ENCODE measurements at regions not wholly inside any gene's neighbourhood (a gene's known extent, or its start where the extent isn't known, plus 50 kb on each side); places are given as distances from the start of the nearest gene placed in this dataset.
"Not testable (repeated sequence)": the region's sequence is repeated elsewhere in the genome, so short reads cannot be mapped to it uniquely, and the experiment has no call there.

- no peak for DNase-seq
Measured at GRCh38 chr2:154507186-154507585, 191.3 kb upstream of the KCNJ3 start.

DNA sequence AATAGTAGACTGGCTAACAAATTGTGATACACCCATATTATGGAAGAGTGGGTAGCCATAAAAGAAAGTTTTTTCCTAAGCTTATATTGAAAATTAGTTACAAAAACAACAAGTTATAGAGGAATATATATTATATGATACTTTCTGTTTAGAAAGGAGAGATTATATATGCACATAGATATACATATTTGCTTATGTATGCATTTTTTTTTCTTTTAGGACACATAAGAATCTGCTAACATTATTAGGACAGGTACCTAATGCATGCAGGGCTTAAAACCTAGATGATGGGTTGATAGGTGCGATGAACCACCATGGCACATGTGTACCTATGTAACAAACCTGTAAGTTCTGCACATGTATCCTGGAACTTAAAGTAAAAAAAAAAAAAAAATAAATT, 179.6 kb upstream of the KCNJ3 start:
- no peak for DNase-seq

DNA sequence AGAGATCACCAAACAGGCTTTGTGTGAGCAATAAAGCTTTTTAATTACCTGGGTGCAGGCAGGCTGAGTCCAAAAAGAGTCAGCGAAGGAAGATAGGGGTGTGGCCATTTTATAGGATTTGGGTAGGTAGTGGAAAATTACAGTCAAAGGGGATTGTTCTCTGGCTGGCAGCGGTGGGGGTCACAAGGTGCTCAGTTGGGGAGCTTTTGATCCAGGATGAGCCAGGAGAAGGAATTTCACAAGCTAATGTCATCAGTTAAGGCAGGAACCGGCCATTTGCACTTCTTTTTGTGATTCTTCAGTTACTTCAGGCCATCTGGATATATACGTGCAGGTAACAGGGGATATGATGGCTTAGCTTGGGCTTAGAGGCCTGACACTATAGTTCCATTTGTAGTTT, 177.5 kb upstream of the KCNJ3 start:
- not testable (repeated sequence) for DNase-seq

DNA sequence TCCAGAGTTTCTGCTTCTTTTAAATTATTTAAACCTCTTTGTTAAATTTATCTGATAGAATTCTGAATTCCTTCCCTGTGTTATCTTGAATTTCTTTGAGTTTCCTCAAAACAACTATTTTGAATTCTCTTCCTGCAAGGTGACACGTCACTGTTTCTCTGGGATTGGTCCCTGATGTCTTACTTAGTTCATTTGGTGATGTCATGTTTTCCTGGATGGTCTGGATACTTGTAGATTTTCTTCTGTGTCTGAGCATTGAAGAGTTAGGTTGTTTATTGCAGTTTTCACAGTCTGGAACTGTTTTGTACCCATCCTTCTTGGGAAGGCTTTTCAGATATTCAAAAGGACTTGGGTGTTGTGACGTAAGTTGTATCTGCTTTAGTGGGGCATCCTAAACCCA, 172.3 kb upstream of the KCNJ3 start:
- no peak for DNase-seq

- no peak for DNase-seq
Measured at GRCh38 chr2:154527962-154528361, 170.5 kb upstream of the KCNJ3 start.

- DNase-seq: no peak
Measured at GRCh38 chr2:154532004-154532403, 166.5 kb upstream of the KCNJ3 start.

DNA sequence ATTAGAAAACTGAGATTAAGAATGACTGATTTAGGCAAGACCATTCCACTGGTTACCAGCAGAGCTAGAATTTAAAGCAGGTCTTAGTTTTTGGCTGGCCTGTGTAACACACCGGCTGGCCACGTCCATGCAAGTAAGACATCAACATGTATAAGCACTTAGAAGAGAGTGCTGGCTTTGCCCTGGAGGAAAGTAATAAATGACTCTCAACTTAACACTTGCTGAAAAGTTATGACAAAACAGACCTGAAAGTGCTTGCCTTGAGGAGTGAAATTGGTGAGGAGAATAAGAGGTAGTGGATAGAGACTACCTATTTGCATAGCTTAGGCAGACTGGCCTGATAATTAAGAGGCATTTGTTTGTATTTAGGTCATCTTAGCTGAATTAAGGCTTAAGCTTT, 165.7 kb upstream of the KCNJ3 start:
- DNase-seq: no peak

GRCh38 chr2:154533300-154533940, 165.1 kb upstream of the KCNJ3 start:
- no peak for DNase-seq

DNA sequence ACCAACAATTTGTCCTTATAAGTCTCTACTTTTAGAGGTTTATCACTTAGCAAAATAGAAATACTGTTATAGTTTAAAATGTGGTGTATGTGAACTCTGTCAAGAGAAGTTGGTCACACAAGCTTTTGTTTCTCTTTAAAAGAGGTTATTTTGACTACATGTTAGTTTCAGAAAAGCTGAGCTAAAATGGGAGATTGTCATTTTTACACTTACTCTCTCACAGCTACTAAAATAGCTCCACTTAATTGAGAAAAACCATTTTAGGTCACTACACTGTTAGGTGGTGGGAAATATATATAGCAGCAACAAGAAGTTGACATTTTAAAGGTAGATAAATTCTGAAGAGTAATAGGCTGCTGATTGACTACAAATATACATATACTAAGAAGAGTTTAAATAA, 161.5 kb upstream of the KCNJ3 start:
- DNase-seq: no peak

DNA sequence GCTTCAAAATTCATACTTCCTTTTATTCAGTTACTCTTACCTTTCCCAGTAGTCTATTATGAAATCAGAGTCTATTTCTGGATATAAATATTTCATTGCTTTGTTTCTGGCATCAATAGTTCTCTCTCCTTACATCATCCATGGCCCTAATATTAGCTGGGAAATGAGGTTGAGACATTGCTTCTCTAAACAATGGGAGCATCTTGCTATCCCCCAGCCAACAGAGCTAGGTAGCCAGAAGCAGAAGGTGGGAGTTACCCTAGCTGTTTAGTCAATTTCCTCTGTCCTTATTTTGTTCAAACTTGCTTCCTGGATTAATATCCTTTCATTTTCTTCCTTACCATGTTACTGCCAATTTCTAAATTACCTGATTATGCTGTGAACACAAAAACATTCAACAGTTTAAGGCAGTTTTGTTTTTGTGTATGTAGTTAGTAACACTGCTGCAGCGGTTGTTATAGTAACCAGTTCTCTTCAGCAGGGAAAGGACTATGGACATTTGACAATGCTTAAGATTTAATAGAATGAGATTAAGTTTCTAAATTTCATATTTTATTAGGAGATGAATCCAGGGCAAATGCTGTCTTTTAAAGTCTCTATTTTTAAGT, 160.5 kb upstream of the KCNJ3 start:
- no peak for DNase-seq

DNA sequence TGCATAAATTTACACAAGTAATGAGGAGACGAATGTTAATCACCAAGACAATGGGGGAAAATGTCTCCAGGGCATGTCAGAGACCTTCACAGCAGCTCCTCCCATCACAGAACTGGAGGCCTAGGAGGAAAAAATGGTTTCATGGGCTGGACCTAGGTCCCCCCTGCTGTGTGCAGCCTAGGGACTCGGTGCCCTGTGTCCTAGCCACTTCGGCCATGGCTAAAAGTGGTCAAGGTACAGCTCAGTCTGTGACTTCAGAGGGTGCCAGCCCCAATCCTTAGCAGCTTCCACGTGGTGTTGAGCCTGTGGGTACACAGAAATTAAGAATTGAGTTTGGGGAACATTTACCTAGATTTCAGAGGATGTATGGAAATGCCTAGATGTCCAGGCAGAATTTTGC, 152.2 kb upstream of the KCNJ3 start:
- DNase-seq: no peak

GRCh38 chr2:154549869-154550268, 148.6 kb upstream of the KCNJ3 start:
- DNase-seq: no peak

GRCh38 chr2:154551649-154552048, 146.8 kb upstream of the KCNJ3 start:
- no peak for DNase-seq

GRCh38 chr2:154554046-154554445, 144.4 kb upstream of the KCNJ3 start:
- no peak for DNase-seq

- DNase-seq: no peak
Measured at GRCh38 chr2:154555710-154556109, 142.8 kb upstream of the KCNJ3 start.

GRCh38 chr2:154556146-154556545, 142.3 kb upstream of the KCNJ3 start:
- no peak for DNase-seq

DNA sequence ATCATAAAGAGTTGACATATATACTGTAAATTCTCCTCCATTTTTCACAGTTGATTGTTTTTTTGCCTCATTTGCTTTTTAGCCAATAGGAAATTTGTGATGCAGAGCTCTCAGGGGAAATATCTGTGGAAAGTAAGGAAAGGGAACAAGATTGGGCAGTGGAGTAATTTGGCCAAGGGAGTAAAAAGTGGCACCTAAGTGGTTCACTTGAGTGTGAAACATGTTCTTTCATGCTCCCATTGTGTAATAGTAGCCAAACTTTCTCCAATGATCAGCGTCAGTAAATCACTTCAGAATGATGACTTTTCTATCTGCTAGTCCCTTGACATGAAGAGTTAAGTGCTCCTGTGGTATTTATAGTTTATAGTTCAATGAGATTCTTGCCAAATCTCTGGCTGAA, 141.9 kb upstream of the KCNJ3 start:
- no peak for DNase-seq

DNA sequence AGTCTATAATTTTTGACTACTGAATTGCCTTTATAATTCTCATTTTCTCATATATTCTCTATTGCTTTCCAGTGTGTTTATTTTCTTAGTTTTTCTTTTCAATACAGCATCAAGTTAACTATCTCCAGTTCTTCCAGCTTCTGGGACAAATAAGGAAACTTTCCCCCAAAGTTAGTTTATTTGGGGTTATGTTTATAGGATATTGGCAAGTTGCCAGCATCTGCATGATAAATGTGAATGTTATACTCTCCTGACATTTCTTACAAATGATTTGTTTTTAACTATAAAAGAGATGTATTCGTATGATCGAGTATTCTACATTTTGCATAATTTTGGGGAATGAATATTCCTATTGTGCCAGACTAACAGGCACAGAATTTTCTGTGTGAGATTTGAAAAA, 140.6 kb upstream of the KCNJ3 start:
- no peak for DNase-seq

GRCh38 chr2:154565433-154565832, 133.1 kb upstream of the KCNJ3 start:
- no peak for DNase-seq

- no peak for DNase-seq
Measured at GRCh38 chr2:154568413-154568812, 130.1 kb upstream of the KCNJ3 start.

DNA sequence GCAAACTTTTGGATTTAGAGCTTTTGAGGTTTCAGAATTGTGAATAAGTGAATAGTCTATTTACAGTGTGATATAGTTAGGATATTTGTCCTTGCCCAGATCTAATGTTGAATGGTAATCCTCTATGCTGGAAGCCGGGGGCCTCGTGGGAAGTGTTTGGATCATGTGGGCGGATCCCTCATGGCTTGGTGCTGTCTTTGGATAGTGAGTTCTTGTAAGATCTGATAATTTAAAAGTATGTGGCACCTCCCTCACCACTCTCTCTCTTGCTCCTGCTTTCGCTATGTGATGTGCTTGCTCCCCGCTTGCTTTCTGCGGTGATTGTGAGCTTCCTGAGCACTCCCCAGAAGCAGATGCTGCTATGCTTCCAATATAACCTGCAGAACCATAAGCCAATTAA, 128.0 kb upstream of the KCNJ3 start:
- DNase-seq: no peak

DNA sequence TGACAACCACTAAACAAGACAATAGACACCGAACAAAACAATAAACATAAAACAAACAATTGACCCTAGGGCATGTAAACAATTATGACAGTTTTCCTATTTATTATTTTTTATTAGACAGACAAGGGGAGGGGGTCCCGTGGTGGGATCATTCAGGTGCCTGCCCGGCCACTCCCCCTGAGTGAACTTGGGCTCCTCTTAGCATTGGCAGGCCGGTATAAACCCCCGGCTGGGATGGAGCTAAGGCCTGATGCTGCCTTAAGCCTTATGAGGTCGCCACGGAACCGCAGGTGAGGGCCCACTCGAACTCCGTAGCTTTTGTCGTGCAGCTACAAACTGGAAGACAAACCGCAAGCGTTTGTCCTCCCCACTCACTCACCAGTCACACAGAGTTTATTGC, 121.8 kb upstream of the KCNJ3 start:
- DNase-seq: not testable (repeated sequence)

DNA sequence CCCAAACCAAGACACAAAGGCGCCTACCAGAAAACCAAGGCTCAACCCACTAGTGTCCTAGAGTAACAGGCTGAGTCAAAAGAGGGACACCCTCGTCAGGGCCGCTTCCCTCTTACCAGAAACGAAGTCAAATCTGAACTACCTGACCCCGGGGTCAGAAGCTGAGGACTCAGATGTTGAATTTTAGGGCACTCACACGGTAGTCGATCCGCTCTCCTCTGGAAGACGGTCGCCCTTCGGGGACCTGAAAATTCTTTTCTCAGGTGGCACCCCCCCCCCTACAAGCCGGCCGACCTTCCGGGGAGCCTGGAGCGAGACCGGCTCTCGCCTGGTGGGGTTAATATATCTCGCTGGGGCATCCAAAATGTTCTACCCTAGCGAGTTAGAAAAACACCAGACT, 121.1 kb upstream of the KCNJ3 start:
- no peak for DNase-seq

DNA sequence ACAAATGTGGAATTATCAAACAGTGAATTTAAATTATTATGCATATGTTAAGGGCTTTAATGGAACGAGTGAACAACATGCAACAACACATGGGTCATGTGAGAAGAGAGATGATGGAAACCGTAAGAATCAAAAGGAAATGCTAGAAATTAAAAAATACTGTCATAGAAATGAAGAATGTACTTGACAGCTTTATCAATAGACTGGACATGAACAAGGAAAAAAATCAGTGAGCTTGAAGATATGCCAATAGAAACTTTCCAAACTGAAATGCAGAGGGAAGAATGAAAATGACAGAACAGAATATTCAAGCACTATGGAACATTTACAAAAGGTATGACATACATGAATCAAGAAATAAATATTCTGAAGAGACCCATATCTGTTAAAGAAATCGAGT, 117.7 kb upstream of the KCNJ3 start:
- no peak for DNase-seq

DNA sequence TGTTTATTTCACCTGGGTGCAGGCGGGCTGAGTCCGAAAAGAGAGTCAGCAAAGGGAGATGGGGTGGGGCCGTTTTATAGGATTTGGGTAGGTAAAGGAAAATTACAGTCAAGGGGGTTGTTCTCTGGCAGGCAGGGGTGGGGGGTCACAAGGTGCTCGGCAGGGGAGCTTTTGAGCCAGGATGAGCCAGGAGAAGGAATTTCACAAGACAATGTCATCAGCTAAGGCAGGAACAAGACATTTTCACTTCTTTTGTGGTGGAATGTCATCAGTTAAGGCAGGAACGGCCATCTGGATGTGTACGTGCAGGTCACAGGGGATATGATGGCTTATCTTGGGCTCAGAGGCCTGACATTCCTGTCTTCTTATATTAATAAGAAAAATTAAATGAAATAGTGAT, 115.8 kb upstream of the KCNJ3 start:
- DNase-seq: not testable (repeated sequence)

Measured in hippocampal formation (tissue), 2 donors.